Caco-2 (cell line): ENCODE measurements at regions not wholly inside any gene's neighbourhood (a gene's known extent, or its start where the extent isn't known, plus 50 kb on each side); places are given as distances from the start of the nearest gene placed in this dataset.
"Not testable (repeated sequence)": the region's sequence is repeated elsewhere in the genome, so short reads cannot be mapped to it uniquely, and the experiment has no call there.

Experiments
- BruUV-seq: library from RNA; stranded (reverse); fragments of 400-500 nt; replicated peaks from 2 replicates; lab custom pipeline; 2021; lab: Mats Ljungman, UMichigan
- CTCF ChIA-PET: fragments of 300-600 bp; sonication (Branson Sonifier 250); formaldehyde crosslinking; loops from one replicate; lab custom pipeline; 2022; ENCODE audit warnings: antibody characterized with exemption; lab: Charles Lee
- POLR2A ChIA-PET: fragments of 300-600 bp; sonication (Branson Sonifier 250); formaldehyde crosslinking; loops from one replicate; lab custom pipeline; 2022; ENCODE audit warnings: antibody characterized with exemption; lab: Charles Lee
- DNase-seq, 2 experiments: peaks; one replicate each; pipeline versions ENCODE4 v3.0.0 to v3.0.0-alpha.2; 2020 to 2022
- H3K27me3 ChIP-seq: replicated peaks from 2 replicates; pipeline ENCODE4 v1.6.0; 2011; ENCODE audit warnings: low read length; ENCODE audit not compliant: control insufficient read depth, insufficient read depth
- H3K36me3 ChIP-seq: 2 replicates; pipeline ENCODE4 v1.5.1; 2011; ENCODE audit warnings: low read length; ENCODE audit not compliant: control insufficient read depth, insufficient read depth
- H3K4me1 ChIP-seq: fragments of 250-450 bp; sonication (Bioruptor Pico); 2 replicates; pipeline ENCODE4 v1.5.1; 2020; ENCODE audit warnings: mild to moderate bottlenecking
- H3K4me3 ChIP-seq: 2 replicates; pipeline ENCODE4 v1.5.1; 2011; ENCODE audit warnings: low read depth, mild to moderate bottlenecking, control low read depth, low read length
- H3K9me3 ChIP-seq: fragments of 250-450 bp; sonication (Bioruptor Pico); 2 replicates; pipeline ENCODE4 v1.5.1; 2020; ENCODE audit warnings: mild to moderate bottlenecking, moderate library complexity
- H3K27ac Mint-ChIP-seq: one replicate; pipeline ENCODE4 v1.8.0; 2022; ENCODE audit warnings: mixed read lengths; ENCODE audit not compliant: unreplicated experiment
- H3K27me3 Mint-ChIP-seq: one replicate; pipeline ENCODE4 v1.8.0; 2022; ENCODE audit warnings: mixed read lengths; ENCODE audit not compliant: insufficient read depth, unreplicated experiment
- H3K36me3 Mint-ChIP-seq: one replicate; pipeline ENCODE4 v1.8.0; 2022; ENCODE audit warnings: mild to moderate bottlenecking, mixed read lengths; ENCODE audit not compliant: insufficient read depth, unreplicated experiment
- H3K4me1 Mint-ChIP-seq: one replicate; pipeline ENCODE4 v1.8.0; 2022; ENCODE audit warnings: low read depth, mixed read lengths; ENCODE audit not compliant: unreplicated experiment
- H3K4me3 Mint-ChIP-seq: one replicate; pipeline ENCODE4 v1.8.0; 2022; ENCODE audit warnings: mild to moderate bottlenecking, moderate library complexity, mixed read lengths; ENCODE audit not compliant: unreplicated experiment
- H3K9me3 Mint-ChIP-seq: one replicate; pipeline ENCODE4 v1.8.0; 2022; ENCODE audit warnings: mixed read lengths; ENCODE audit not compliant: unreplicated experiment
- intact Hi-C: fragments of 100-400 bp; cut with micrococcal nuclease; formaldehyde crosslinking; loops from one replicate; pipeline ENCODE4 v1.10.0; 2022; ENCODE audit not compliant: unreplicated experiment
- TF ChIP-seq, protein P1 (sequence below), 2 experiments: fragments of 200-600 bp in 1 of 2; IDR thresholded peaks; 1 replicate in 1 of 2; 2 replicates in 1 of 2; pipeline versions ENCODE4 v1.5.1 to v1.8.0; 2011 to 2022; ENCODE audit warnings: antibody characterized with exemption in 1 of 2, control low read depth in 1 of 2, inconsistent platforms in 1 of 2, low read depth in 1 of 2, low read length in 1 of 2, mild to moderate bottlenecking in 1 of 2, moderate library complexity in 1 of 2; ENCODE audit not compliant: insufficient read depth in 1 of 2, severe bottlenecking in 1 of 2, unreplicated experiment in 1 of 2

- TF ChIP-seq, protein P1, sequence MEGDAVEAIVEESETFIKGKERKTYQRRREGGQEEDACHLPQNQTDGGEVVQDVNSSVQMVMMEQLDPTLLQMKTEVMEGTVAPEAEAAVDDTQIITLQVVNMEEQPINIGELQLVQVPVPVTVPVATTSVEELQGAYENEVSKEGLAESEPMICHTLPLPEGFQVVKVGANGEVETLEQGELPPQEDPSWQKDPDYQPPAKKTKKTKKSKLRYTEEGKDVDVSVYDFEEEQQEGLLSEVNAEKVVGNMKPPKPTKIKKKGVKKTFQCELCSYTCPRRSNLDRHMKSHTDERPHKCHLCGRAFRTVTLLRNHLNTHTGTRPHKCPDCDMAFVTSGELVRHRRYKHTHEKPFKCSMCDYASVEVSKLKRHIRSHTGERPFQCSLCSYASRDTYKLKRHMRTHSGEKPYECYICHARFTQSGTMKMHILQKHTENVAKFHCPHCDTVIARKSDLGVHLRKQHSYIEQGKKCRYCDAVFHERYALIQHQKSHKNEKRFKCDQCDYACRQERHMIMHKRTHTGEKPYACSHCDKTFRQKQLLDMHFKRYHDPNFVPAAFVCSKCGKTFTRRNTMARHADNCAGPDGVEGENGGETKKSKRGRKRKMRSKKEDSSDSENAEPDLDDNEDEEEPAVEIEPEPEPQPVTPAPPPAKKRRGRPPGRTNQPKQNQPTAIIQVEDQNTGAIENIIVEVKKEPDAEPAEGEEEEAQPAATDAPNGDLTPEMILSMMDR (IDR thresholded peaks at IDR 0.05; ENCODE audit: insufficient read depth in 1 of 2, low read depth in 1 of 2, low read length in 1 of 2, severe bottlenecking in 1 of 2, unreplicated experiment in 1 of 2) = no peak
- no peaks in the 10 kb centered on the region for H3K9me3 Mint-ChIP-seq
- no peaks in the 10 kb centered on the region for H3K27me3 ChIP-seq
- intact Hi-C loops = no loop called here
- H3K27ac Mint-ChIP-seq = no peak overlapping the region
- CTCF ChIA-PET = interaction anchor here (1.0 kb wide), 1 partner anchor 131 kb away, joined by 4 read pairs; no protein-coding TSS in a partner anchor
- DNase-seq = no peak
- no peak overlapping the region for H3K4me3 ChIP-seq
- H3K36me3 ChIP-seq = no peaks in the 10 kb centered on the region
- BruUV-seq = no TSS peak
- POLR2A ChIA-PET = no interaction called here
- no peak overlapping the region for H3K4me3 Mint-ChIP-seq
- H3K36me3 Mint-ChIP-seq = no peaks in the 10 kb centered on the region
- H3K4me1 ChIP-seq = peaks cover 21% of the 10 kb centered on the region
- no peaks in the 10 kb centered on the region for H3K9me3 ChIP-seq
- H3K4me1 Mint-ChIP-seq = peaks cover 23% of the 10 kb centered on the region
- H3K27me3 Mint-ChIP-seq = no peaks in the 10 kb centered on the region
These were observed 226.3 kb downstream of the MREG start for GRCh38 chr2:215787025-215787424.

GRCh38 chr2:215784371-215784783, 229.0 kb downstream of the MREG start:
- TF ChIP-seq, protein P1 (IDR thresholded peaks at IDR 0.05; ENCODE audit: insufficient read depth in 1 of 2, low read depth in 1 of 2, low read length in 1 of 2, severe bottlenecking in 1 of 2, unreplicated experiment in 1 of 2) = no peak
- Mint-ChIP-seq H3K36me3 (no peaks in the 10 kb centered on the region), H3K4me1 (peaks cover 7% of the 10 kb centered on the region), H3K27me3 (no peaks in the 10 kb centered on the region), H3K27ac (no peak overlapping the region), H3K9me3 (peaks cover 6% of the 10 kb centered on the region), H3K4me3 (no peak overlapping the region)
- H3K4me1 ChIP-seq = peaks cover 13% of the 10 kb centered on the region
- no peaks in the 10 kb centered on the region for H3K9me3 ChIP-seq
- no peak for DNase-seq
- POLR2A ChIA-PET = interaction anchor here (1.1 kb wide), 1 partner anchor 35 kb away, joined by 4 read pairs; no protein-coding TSS in a partner anchor
- no peak overlapping the region for H3K4me3 ChIP-seq
- no peaks in the 10 kb centered on the region for H3K36me3 ChIP-seq
- BruUV-seq = no TSS peak
- H3K27me3 ChIP-seq = no peaks in the 10 kb centered on the region
- CTCF ChIA-PET = no interaction called here
- intact Hi-C loops = no loop called here

DNA sequence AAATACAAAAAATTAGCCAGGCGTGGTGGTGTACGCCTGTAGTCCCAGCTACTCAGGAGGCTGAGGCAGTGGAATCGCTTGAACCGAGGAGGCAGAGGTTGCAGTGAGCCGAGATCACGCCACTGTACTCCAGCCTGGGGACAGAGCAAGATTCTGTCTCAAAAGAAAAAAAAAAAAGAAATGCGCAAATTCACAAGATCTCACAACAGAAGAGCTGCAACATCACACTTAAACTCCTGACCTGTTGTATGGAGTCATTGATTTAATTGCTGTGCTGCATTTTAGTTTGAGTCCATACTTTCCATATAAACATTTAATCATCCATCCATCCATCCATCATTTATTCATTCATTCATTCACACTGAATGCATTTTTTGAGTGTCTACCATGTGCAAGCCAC, 229.7 kb downstream of the MREG start:
- not testable (repeated sequence) for BruUV-seq, H3K27ac Mint-ChIP-seq

More for the DNA sequence above, 229.7 kb downstream of the MREG start:
- H3K27me3 Mint-ChIP-seq, H3K36me3 Mint-ChIP-seq, DNase-seq, H3K36me3 ChIP-seq, CTCF ChIA-PET, H3K9me3 ChIP-seq, H3K4me1 Mint-ChIP-seq, H3K9me3 Mint-ChIP-seq, H3K4me3 Mint-ChIP-seq, H3K27me3 ChIP-seq, H3K4me3 ChIP-seq: not testable (repeated sequence)
- intact Hi-C loops = loop anchor here (2.0 kb wide), 1 partner anchor 329 kb away; no protein-coding TSS in a partner anchor
- H3K4me1 ChIP-seq = peaks cover 13% of the 10 kb centered on the region
- POLR2A ChIA-PET = interaction anchor here (1.1 kb wide), 1 partner anchor 36 kb away, joined by 4 read pairs; no protein-coding TSS in a partner anchor
